Neural cell (in vitro differentiated cells): ENCODE measurements at regions not wholly inside any gene's neighbourhood (a gene's known extent, or its start where the extent isn't known, plus 50 kb on each side); places are given as distances from the start of the nearest gene placed in this dataset.

Source experiments
- CTCF ChIP-seq: fragments of 450-650 bp; IDR thresholded peaks from 2 replicates; pipeline ENCODE4 v1.5.1; 2014; ENCODE audit warnings: antibody characterized with exemption, mild to moderate bottlenecking, moderate library complexity; ENCODE audit not compliant: poor library complexity, severe bottlenecking
- EZH2 ChIP-seq: fragments of 200-600, 300-800 bp; shearing (Covaris generic), sonication (generic); IDR thresholded peaks from 2 replicates; pipeline ENCODE4 v1.6.1; 2014; ENCODE audit warnings: antibody characterized with exemption, low read length, borderline replicate concordance, mild to moderate bottlenecking; ENCODE audit not compliant: insufficient read depth, poor library complexity, severe bottlenecking
- REST ChIP-seq: IDR thresholded peaks from 2 replicates; pipeline ENCODE4 v1.6.1; 2012; ENCODE audit warnings: borderline replicate concordance

GRCh38 chr10:9834434-9834833, 1183.2 kb upstream of the CELF2 start:
- TF ChIP-seq CTCF (no peak), EZH2 (no peak), REST (no peak)
